Activated T-helper 17 cell treated with anti-CD3 and anti-CD28 coated beads, Interleukin-2, amount 50 U/mL, for 72 hours (primary cell): ENCODE measurements at regions not wholly inside any gene's neighbourhood (a gene's known extent, or its start where the extent isn't known, plus 50 kb on each side); places are given as distances from the start of the nearest gene placed in this dataset.
"Not testable (repeated sequence)": the region's sequence is repeated elsewhere in the genome, so short reads cannot be mapped to it uniquely, and the experiment has no call there.

ENCODE experiments used
- ATAC-seq: fragments of 150-1000 bp; cut with Tn5 transposase; replicated peaks from 2 replicates; pipeline ENCODE4 v1.10.0; 2021; ENCODE audit warnings: mild to moderate bottlenecking, moderate library complexity
- H3K27ac Mint-ChIP-seq: one replicate; pipeline ENCODE4 v1.8.0; 2022; ENCODE audit warnings: mixed read lengths
- H3K27me3 Mint-ChIP-seq: one replicate; pipeline ENCODE4 v1.8.0; 2022; ENCODE audit warnings: mixed read lengths
- H3K36me3 Mint-ChIP-seq: one replicate; pipeline ENCODE4 v1.8.0; 2022; ENCODE audit warnings: low read depth, mild to moderate bottlenecking, mixed read lengths
- H3K4me1 Mint-ChIP-seq: one replicate; pipeline ENCODE4 v1.8.0; 2022; ENCODE audit warnings: mixed read lengths
- H3K4me3 Mint-ChIP-seq: one replicate; pipeline ENCODE4 v1.8.0; 2022; ENCODE audit warnings: mild to moderate bottlenecking, mixed read lengths
- H3K9me3 Mint-ChIP-seq: one replicate; pipeline ENCODE4 v1.8.0; 2022; ENCODE audit warnings: mixed read lengths

- Mint-ChIP-seq H3K4me1 (no peaks in the 10 kb centered on the region), H3K27me3 (no peaks in the 10 kb centered on the region), H3K27ac (no peak overlapping the region), H3K4me3 (no peak overlapping the region), H3K36me3 (no peaks in the 10 kb centered on the region), H3K9me3 (peaks cover 4% of the 10 kb centered on the region)
- no peak for ATAC-seq
These were observed 118.0 kb upstream of the SLITRK5 start for GRCh38 chr13:87553142-87553541.

GRCh38 chr13:87554045-87554444 lies 117.1 kb upstream of the SLITRK5 start:
- no peak for ATAC-seq
- Mint-ChIP-seq H3K4me3 (no peak overlapping the region), H3K4me1 (no peaks in the 10 kb centered on the region), H3K27ac (no peak overlapping the region), H3K27me3 (no peaks in the 10 kb centered on the region), H3K36me3 (no peaks in the 10 kb centered on the region), H3K9me3 (peaks cover 4% of the 10 kb centered on the region)

DNA sequence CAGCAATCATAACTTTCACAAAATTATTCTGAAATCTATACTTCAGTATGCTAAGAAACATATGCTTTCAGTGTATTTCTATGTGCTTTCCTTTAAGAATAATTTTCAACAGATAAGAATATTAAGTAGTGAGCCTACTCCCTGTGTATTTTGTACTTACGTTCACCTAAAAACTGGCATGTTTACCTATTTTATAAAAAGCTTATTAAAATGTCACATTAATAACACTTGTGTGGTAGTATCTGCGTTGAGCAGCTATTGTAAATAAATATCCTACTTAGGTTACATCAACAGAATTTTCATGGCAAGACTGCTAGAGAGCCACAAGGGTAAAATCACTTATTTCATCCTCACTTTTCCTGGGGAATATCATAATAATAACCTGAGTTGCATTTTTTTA lies 113.4 kb upstream of the SLITRK5 start:
- Mint-ChIP-seq H3K27ac (no peak overlapping the region), H3K36me3 (no peaks in the 10 kb centered on the region), H3K27me3 (no peaks in the 10 kb centered on the region), H3K9me3 (peaks cover 11% of the 10 kb centered on the region), H3K4me1 (no peaks in the 10 kb centered on the region), H3K4me3 (no peak overlapping the region)
- ATAC-seq = no peak

DNA sequence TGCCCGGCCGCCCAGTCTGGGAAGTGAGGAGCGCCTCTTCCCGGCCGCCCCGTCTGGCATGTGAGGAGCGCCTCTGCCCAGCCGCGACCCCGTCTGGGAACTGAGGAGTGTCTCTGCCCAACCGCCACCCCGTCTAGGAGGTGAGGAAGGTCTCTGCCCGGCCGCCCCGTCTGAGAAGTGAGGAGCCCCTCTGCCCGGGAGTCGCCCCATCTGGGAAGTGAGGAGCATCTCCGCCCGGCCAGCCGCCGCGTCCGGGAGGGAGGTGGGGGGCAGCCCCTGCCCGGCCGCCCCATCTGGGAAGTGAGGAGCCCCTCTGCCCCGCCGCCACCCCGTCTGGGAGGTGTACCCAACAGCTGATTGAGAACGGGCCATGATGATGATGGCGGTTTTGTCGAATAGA lies 109.6 kb upstream of the SLITRK5 start:
- H3K27ac Mint-ChIP-seq, H3K4me1 Mint-ChIP-seq, ATAC-seq, H3K4me3 Mint-ChIP-seq, H3K27me3 Mint-ChIP-seq, H3K36me3 Mint-ChIP-seq: not testable (repeated sequence)
- H3K9me3 Mint-ChIP-seq = peaks cover 13% of the 10 kb centered on the region

DNA sequence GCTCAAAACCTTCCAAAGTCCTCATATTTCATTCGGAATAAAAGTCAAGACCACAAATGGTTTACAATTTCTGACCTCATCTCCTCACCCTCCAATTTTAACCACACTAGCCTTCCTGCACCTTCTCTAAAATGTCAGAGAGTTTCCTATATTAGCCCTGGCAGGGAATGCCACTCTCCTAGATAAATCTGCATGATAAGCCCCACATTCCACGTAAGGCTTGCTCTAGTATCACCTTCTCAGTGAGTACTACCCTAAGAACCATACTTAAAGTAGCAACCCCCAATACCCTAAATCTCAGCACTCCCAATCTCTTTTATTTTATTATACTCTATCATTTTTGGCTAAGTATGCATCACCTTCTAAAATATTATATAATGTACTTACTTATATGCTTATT lies 100.5 kb upstream of the SLITRK5 start:
- Mint-ChIP-seq H3K27me3 (no peaks in the 10 kb centered on the region), H3K4me3 (no peak overlapping the region), H3K4me1 (no peaks in the 10 kb centered on the region), H3K36me3 (no peaks in the 10 kb centered on the region), H3K27ac (no peak overlapping the region), H3K9me3 (peaks cover 10% of the 10 kb centered on the region)
- no peak for ATAC-seq

GRCh38 chr13:87582399-87582798 lies 88.8 kb upstream of the SLITRK5 start:
- Mint-ChIP-seq H3K27me3 (no peaks in the 10 kb centered on the region), H3K4me1 (no peaks in the 10 kb centered on the region)

GRCh38 chr13:87590518-87590917 lies 80.7 kb upstream of the SLITRK5 start:
- H3K9me3 Mint-ChIP-seq = peaks cover 23% of the 10 kb centered on the region

More at GRCh38 chr13:87582399-87582798, 88.8 kb upstream of the SLITRK5 start:
- Mint-ChIP-seq H3K4me3 (no peak overlapping the region), H3K9me3 (peaks cover 8% of the 10 kb centered on the region), H3K27ac (no peak overlapping the region), H3K36me3 (no peaks in the 10 kb centered on the region)
- ATAC-seq = no peak

GRCh38 chr13:87604437-87604836 lies 66.7 kb upstream of the SLITRK5 start:
- not testable (repeated sequence) for ATAC-seq, H3K27ac Mint-ChIP-seq, H3K4me1 Mint-ChIP-seq, H3K36me3 Mint-ChIP-seq, H3K4me3 Mint-ChIP-seq, H3K27me3 Mint-ChIP-seq
- H3K9me3 Mint-ChIP-seq = peaks cover 18% of the 10 kb centered on the region

More at GRCh38 chr13:87590518-87590917, 80.7 kb upstream of the SLITRK5 start:
- Mint-ChIP-seq H3K36me3 (no peaks in the 10 kb centered on the region), H3K27ac (no peak overlapping the region), H3K4me3 (no peak overlapping the region), H3K4me1 (no peaks in the 10 kb centered on the region), H3K27me3 (no peaks in the 10 kb centered on the region)
- no peak for ATAC-seq

DNA sequence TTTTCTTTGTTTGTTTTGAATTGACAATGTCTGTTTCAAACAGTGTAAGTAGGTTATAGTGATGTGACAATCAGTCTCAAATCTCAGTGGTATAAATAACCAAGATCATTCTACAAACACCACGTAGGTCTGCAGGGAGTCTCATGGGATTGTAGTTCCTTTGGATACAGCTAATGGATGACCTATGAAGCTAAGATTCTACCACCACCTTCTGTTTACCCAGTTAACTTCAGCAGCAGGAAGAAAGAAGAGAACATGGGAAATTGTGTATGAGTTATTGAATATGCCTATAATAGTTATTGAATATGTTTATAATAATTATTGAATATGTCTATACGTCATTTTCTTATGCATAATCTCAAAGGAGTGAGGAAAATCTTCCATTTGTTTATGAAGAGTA lies 63.9 kb upstream of the SLITRK5 start:
- Mint-ChIP-seq H3K9me3 (peaks cover 18% of the 10 kb centered on the region), H3K4me3 (no peak overlapping the region), H3K36me3 (no peaks in the 10 kb centered on the region), H3K27ac (no peak overlapping the region), H3K27me3 (no peaks in the 10 kb centered on the region), H3K4me1 (no peaks in the 10 kb centered on the region)
- ATAC-seq = no peak

GRCh38 chr13:87614276-87614675 lies 56.9 kb upstream of the SLITRK5 start:
- Mint-ChIP-seq H3K36me3 (no peaks in the 10 kb centered on the region), H3K27ac (no peak overlapping the region), H3K9me3 (no peaks in the 10 kb centered on the region)

More at GRCh38 chr13:87614276-87614675, 56.9 kb upstream of the SLITRK5 start:
- Mint-ChIP-seq H3K4me3 (no peak overlapping the region), H3K27me3 (no peaks in the 10 kb centered on the region), H3K4me1 (no peaks in the 10 kb centered on the region)
- ATAC-seq = no peak
